WTC11 (cell line): ENCODE measurements at regions not wholly inside any gene's neighbourhood (a gene's known extent, or its start where the extent isn't known, plus 50 kb on each side); places are given as distances from the start of the nearest gene placed in this dataset.

Experiments
- ATAC-seq: fragments of 200-7000 bp; cut with Tn5 transposase; 2 replicates; pipeline ENCODE4 v1.10.0; 2021; ENCODE audit warnings: mild to moderate bottlenecking, moderate library complexity
- CTCF ChIA-PET: fragments of 300-600 bp; sonication (Branson Sonifier 250); formaldehyde crosslinking; loops from one replicate; lab custom pipeline; 2021; ENCODE audit warnings: antibody characterized with exemption; lab: Charles Lee
- POLR2A ChIA-PET: fragments of 350-600 bp; sonication (Branson Sonifier 250); formaldehyde crosslinking; loops from one replicate; lab custom pipeline; 2021; ENCODE audit warnings: antibody characterized with exemption; lab: Charles Lee
- DNase-seq: peaks from one replicate; pipeline ENCODE4 v3.0.0; 2021; ENCODE audit warnings: low spot score
- H3K27ac Mint-ChIP-seq: 2 replicates; pipeline ENCODE4 v1.8.0; 2021; ENCODE audit warnings: mixed read lengths
- H3K27me3 Mint-ChIP-seq: 2 replicates; pipeline ENCODE4 v1.8.0; 2021; ENCODE audit warnings: low read depth, mild to moderate bottlenecking, moderate library complexity, mixed read lengths
- H3K36me3 Mint-ChIP-seq: 2 replicates; pipeline ENCODE4 v1.8.0; 2021; ENCODE audit warnings: mixed read lengths
- H3K4me1 Mint-ChIP-seq: 2 replicates; pipeline ENCODE4 v1.8.0; 2022; ENCODE audit warnings: mixed read lengths
- H3K4me3 Mint-ChIP-seq: 2 replicates; pipeline ENCODE4 v1.8.0; 2021; ENCODE audit warnings: mild to moderate bottlenecking, moderate library complexity, mixed read lengths
- H3K9me3 Mint-ChIP-seq: 2 replicates; pipeline ENCODE4 v1.8.0; 2021; ENCODE audit warnings: mixed read lengths
- ATF1 ChIP-seq: sonication (generic); formaldehyde crosslinking; IDR thresholded peaks from 2 replicates; pipeline ENCODE4 v1.8.1; 2023; ENCODE audit warnings: mild to moderate bottlenecking, moderate library complexity, missing genetic modification reagents
- CBFB ChIP-seq: sonication (generic); formaldehyde crosslinking; IDR thresholded peaks from 2 replicates; pipeline ENCODE4 v1.8.1; 2022; ENCODE audit warnings: mild to moderate bottlenecking, low read depth, missing genetic modification reagents
- FOXJ3 ChIP-seq: sonication (generic); formaldehyde crosslinking; IDR thresholded peaks from 2 replicates; pipeline ENCODE4 v1.9.0; 2021; ENCODE audit warnings: missing genetic modification reagents, mild to moderate bottlenecking, borderline replicate concordance
- GABPB1 ChIP-seq: sonication (generic); formaldehyde crosslinking; IDR thresholded peaks from 2 replicates; pipeline ENCODE4 v1.8.1; 2023; ENCODE audit warnings: mild to moderate bottlenecking, missing genetic modification reagents
- IRF2 ChIP-seq: sonication (generic); formaldehyde crosslinking; IDR thresholded peaks from 2 replicates; pipeline ENCODE4 v1.8.0; 2022; ENCODE audit warnings: low read depth, missing genetic modification reagents, borderline replicate concordance
- RELA ChIP-seq: sonication (generic); formaldehyde crosslinking; IDR thresholded peaks from 2 replicates; pipeline ENCODE4 v1.8.1; 2022; ENCODE audit warnings: missing genetic modification reagents, mild to moderate bottlenecking, borderline replicate concordance
- SMAD3 ChIP-seq: sonication (generic); formaldehyde crosslinking; IDR thresholded peaks from 2 replicates; pipeline ENCODE4 v1.8.0; 2022; ENCODE audit warnings: missing genetic modification reagents, mild to moderate bottlenecking, borderline replicate concordance
- TP53 ChIP-seq: sonication (generic); formaldehyde crosslinking; IDR thresholded peaks from 2 replicates; pipeline ENCODE4 v1.8.1; 2023; ENCODE audit warnings: mild to moderate bottlenecking, missing genetic modification reagents
- ZNF121 ChIP-seq: sonication (generic); formaldehyde crosslinking; IDR thresholded peaks from 2 replicates; pipeline ENCODE4 v1.8.0; 2023; ENCODE audit warnings: missing genetic modification reagents
- ZNF232 ChIP-seq: sonication (generic); formaldehyde crosslinking; IDR thresholded peaks from 2 replicates; pipeline ENCODE4 v1.8.0; 2022; ENCODE audit warnings: mild to moderate bottlenecking, missing genetic modification reagents
- ZNF263 ChIP-seq: sonication (generic); formaldehyde crosslinking; IDR thresholded peaks from 2 replicates; pipeline ENCODE4 v1.8.1; 2022; ENCODE audit warnings: low read depth, mild to moderate bottlenecking, moderate library complexity, missing genetic modification reagents
- TF ChIP-seq, protein P1 (sequence below): sonication (generic); formaldehyde crosslinking; IDR thresholded peaks from 2 replicates; pipeline ENCODE4 v1.8.1; 2023; ENCODE audit warnings: mild to moderate bottlenecking, missing genetic modification reagents, moderate library complexity
- TF ChIP-seq, protein P2 (sequence below): sonication (generic); formaldehyde crosslinking; IDR thresholded peaks from 2 replicates; pipeline ENCODE4 v1.8.1; 2023; ENCODE audit warnings: mild to moderate bottlenecking, moderate library complexity, missing genetic modification reagents
- TF ChIP-seq, protein P3 (sequence below): fragments of 250-450 bp; sonication (Bioruptor Pico); IDR thresholded peaks from 2 replicates; pipeline ENCODE4 v1.9.0; 2021; ENCODE audit warnings: moderate library complexity, mild to moderate bottlenecking, inconsistent platforms, borderline replicate concordance
- TF ChIP-seq, protein P4 (sequence below): sonication (generic); formaldehyde crosslinking; conservative IDR thresholded peaks from 2 replicates; pipeline ENCODE4 v1.8.1; 2022; ENCODE audit warnings: mild to moderate bottlenecking, missing genetic modification reagents
- TF ChIP-seq, protein P5 (sequence below): fragments of 200-600 bp; IDR thresholded peaks from 2 replicates; pipeline ENCODE4 v1.8.0; 2022; ENCODE audit warnings: antibody characterized with exemption
- TF ChIP-seq, protein P6 (sequence below): fragments of 250-450 bp; sonication (Bioruptor Pico); IDR thresholded peaks from 2 replicates; pipeline ENCODE4 v2.1.2; 2022; ENCODE audit warnings: mild to moderate bottlenecking, moderate library complexity
- TF ChIP-seq, protein P7 (sequence below): sonication (generic); formaldehyde crosslinking; IDR thresholded peaks from 2 replicates; pipeline ENCODE4 v1.8.1; 2023; ENCODE audit warnings: mild to moderate bottlenecking, missing genetic modification reagents, borderline replicate concordance

DNA sequence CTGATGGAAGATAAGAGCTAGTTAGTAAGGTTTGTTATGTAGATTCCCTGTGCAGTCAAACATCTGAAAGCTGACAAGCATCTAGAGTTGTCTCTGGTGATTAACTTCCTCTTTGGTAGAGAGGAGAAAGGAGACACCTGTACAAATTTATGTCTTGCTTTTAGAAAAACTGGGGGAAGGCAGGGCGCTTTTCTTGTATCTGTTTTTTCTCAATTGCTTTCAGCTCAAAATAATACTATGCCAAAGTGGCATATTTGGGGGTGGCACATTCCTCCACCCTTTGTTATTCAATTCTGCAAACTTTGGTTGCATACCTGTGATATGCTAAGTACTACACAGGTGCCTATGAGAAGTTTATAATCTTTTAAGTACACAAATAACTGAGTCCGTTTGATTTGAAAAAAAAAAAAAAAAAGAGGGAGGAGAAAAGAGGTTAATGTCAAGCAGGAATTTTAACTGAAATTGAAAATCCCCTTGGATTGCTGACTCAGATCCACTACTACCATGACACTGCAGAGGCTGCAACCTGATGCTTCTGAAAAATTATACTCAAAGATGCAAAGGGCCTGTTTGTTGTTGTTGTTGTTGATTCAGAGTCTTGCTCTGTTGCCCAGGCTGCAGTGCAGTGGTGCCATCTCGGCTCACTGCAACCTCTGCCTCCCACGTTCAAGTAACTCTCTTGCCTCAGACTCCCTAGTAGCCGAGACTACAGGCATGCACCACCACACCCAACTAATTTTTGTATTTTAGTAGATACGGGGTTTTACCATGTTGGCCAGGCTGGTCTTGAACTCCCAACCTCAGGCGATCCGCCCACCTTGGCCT is 164.8 kb upstream of the NBEA start:
- Mint-ChIP-seq H3K4me1 (peaks cover 38% of the 10 kb centered on the region), H3K9me3 (peaks cover 5% of the 10 kb centered on the region), H3K27me3 (no peaks in the 10 kb centered on the region), H3K4me3 (no peak overlapping the region), H3K36me3 (peaks cover 3% of the 10 kb centered on the region; the same call in 1 of the 2 replicates), H3K27ac (peak overlapping the region; percentile 75)
- CTCF ChIA-PET: interaction anchor here (0.6 kb wide), 1 partner anchor 388 kb away, joined by 3 read pairs; no protein-coding TSS in a partner anchor
- DNase-seq (no peak), ATAC-seq (peak; percentile 47)
- no peak for TF ChIP-seq SMAD3 (CRISPR knock-in tag)
- peak; percentile 97 for TF ChIP-seq ZNF121 (CRISPR knock-in tag)
- TF ChIP-seq GABPB1 (CRISPR knock-in tag): no peak
- POLR2A ChIA-PET: interaction anchor here (0.6 kb wide), 1 partner anchor 37 kb away, joined by 3 read pairs; no protein-coding TSS in a partner anchor

DNA sequence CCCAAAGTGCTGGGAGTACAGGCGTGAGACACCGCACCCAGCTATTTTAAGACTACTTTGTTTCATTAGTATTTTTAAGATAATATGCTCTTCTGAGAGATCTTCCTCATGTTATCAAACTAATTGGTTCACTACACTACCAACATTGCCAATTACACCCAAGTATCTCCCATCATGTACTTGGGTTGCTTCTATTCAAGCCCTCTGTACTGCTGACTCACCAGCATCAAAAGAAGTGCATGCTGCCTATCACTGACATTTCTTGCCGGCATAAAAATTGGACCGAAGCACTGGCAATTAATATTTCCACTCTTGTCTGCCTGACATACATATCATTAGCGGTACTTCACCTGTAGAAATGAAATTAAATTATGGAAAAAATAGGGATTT is 164.2 kb upstream of the NBEA start:
- no peak overlapping the region for H3K27ac Mint-ChIP-seq
- peaks cover 4% of the 10 kb centered on the region; the same call in 1 of the 2 replicates for H3K36me3 Mint-ChIP-seq
- no peak overlapping the region for H3K4me3 Mint-ChIP-seq
- peaks cover 38% of the 10 kb centered on the region for H3K4me1 Mint-ChIP-seq
- TF ChIP-seq, protein P1, sequence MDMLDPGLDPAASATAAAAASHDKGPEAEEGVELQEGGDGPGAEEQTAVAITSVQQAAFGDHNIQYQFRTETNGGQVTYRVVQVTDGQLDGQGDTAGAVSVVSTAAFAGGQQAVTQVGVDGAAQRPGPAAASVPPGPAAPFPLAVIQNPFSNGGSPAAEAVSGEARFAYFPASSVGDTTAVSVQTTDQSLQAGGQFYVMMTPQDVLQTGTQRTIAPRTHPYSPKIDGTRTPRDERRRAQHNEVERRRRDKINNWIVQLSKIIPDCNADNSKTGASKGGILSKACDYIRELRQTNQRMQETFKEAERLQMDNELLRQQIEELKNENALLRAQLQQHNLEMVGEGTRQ (CRISPR knock-in tag): no peak
- peaks cover 7% of the 10 kb centered on the region for H3K9me3 Mint-ChIP-seq
- ChIA-PET POLR2A (no interaction called here), CTCF (no interaction called here)
- ATAC-seq (no peak), DNase-seq (no peak)
- H3K27me3 Mint-ChIP-seq: no peaks in the 10 kb centered on the region

DNA sequence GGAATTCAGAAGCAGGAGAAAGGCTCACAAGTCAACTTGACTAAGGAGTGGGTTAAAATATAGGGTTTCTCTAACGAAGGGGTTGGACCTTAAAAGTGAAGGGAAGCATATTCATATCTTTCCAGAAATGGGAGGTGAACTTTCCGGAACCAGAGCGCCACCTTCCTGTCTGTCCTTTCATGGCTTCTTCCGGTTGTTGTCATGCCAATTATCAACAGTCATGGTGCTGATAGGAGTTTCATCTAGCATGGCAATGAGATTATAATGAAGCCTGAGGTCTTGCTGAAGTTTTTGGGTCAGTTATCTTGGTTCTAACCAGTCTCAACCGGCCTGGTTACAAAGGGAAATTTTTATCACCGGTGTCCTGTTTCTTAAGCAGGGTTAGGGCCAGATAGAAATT is 162.9 kb upstream of the NBEA start:
- ATAC-seq (no peak), DNase-seq (no peak)
- Mint-ChIP-seq H3K4me1 (peaks cover 38% of the 10 kb centered on the region), H3K4me3 (no peak overlapping the region), H3K9me3 (peaks cover 17% of the 10 kb centered on the region), H3K27me3 (no peaks in the 10 kb centered on the region), H3K27ac (no peak overlapping the region), H3K36me3 (peaks cover 9% of the 10 kb centered on the region)
- TF ChIP-seq RELA (CRISPR knock-in tag) (no peak), IRF2 (no peak), ZNF263 (CRISPR knock-in tag) (no peak), ATF1 (CRISPR knock-in tag) (no peak), FOXJ3 (no peak), TP53 (CRISPR knock-in tag) (no peak), ZNF232 (no peak), CBFB (CRISPR knock-in tag) (no peak)
- TF ChIP-seq, protein P2, sequence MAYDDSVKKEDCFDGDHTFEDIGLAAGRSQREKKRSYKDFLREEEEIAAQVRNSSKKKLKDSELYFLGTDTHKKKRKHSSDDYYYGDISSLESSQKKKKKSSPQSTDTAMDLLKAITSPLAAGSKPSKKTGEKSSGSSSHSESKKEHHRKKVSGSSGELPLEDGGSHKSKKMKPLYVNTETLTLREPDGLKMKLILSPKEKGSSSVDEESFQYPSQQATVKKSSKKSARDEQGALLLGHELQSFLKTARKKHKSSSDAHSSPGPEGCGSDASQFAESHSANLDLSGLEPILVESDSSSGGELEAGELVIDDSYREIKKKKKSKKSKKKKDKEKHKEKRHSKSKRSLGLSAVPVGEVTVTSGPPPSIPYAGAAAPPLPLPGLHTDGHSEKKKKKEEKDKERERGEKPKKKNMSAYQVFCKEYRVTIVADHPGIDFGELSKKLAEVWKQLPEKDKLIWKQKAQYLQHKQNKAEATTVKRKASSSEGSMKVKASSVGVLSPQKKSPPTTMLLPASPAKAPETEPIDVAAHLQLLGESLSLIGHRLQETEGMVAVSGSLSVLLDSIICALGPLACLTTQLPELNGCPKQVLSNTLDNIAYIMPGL (CRISPR knock-in tag): no peak
- TF ChIP-seq, protein P3, sequence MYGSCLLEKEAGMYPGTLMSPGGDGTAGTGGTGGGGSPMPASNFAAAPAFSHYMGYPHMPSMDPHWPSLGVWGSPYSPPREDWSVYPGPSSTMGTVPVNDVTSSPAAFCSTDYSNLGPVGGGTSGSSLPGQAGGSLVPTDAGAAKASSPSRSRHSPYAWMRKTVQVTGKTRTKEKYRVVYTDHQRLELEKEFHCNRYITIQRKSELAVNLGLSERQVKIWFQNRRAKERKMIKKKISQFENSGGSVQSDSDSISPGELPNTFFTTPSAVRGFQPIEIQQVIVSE: no peak
- TF ChIP-seq, protein P4, sequence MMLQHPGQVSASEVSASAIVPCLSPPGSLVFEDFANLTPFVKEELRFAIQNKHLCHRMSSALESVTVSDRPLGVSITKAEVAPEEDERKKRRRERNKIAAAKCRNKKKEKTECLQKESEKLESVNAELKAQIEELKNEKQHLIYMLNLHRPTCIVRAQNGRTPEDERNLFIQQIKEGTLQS: no peak
- TF ChIP-seq, protein P5, sequence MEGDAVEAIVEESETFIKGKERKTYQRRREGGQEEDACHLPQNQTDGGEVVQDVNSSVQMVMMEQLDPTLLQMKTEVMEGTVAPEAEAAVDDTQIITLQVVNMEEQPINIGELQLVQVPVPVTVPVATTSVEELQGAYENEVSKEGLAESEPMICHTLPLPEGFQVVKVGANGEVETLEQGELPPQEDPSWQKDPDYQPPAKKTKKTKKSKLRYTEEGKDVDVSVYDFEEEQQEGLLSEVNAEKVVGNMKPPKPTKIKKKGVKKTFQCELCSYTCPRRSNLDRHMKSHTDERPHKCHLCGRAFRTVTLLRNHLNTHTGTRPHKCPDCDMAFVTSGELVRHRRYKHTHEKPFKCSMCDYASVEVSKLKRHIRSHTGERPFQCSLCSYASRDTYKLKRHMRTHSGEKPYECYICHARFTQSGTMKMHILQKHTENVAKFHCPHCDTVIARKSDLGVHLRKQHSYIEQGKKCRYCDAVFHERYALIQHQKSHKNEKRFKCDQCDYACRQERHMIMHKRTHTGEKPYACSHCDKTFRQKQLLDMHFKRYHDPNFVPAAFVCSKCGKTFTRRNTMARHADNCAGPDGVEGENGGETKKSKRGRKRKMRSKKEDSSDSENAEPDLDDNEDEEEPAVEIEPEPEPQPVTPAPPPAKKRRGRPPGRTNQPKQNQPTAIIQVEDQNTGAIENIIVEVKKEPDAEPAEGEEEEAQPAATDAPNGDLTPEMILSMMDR: no peak
- TF ChIP-seq, protein P6, sequence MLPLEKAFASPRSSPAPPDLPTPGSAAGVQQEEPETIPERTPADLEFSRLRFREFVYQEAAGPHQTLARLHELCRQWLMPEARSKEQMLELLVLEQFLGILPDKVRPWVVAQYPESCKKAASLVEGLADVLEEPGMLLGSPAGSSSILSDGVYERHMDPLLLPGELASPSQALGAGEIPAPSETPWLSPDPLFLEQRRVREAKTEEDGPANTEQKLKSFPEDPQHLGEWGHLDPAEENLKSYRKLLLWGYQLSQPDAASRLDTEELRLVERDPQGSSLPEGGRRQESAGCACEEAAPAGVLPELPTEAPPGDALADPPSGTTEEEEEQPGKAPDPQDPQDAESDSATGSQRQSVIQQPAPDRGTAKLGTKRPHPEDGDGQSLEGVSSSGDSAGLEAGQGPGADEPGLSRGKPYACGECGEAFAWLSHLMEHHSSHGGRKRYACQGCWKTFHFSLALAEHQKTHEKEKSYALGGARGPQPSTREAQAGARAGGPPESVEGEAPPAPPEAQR (CRISPR knock-in tag): no peak
- TF ChIP-seq, protein P7, sequence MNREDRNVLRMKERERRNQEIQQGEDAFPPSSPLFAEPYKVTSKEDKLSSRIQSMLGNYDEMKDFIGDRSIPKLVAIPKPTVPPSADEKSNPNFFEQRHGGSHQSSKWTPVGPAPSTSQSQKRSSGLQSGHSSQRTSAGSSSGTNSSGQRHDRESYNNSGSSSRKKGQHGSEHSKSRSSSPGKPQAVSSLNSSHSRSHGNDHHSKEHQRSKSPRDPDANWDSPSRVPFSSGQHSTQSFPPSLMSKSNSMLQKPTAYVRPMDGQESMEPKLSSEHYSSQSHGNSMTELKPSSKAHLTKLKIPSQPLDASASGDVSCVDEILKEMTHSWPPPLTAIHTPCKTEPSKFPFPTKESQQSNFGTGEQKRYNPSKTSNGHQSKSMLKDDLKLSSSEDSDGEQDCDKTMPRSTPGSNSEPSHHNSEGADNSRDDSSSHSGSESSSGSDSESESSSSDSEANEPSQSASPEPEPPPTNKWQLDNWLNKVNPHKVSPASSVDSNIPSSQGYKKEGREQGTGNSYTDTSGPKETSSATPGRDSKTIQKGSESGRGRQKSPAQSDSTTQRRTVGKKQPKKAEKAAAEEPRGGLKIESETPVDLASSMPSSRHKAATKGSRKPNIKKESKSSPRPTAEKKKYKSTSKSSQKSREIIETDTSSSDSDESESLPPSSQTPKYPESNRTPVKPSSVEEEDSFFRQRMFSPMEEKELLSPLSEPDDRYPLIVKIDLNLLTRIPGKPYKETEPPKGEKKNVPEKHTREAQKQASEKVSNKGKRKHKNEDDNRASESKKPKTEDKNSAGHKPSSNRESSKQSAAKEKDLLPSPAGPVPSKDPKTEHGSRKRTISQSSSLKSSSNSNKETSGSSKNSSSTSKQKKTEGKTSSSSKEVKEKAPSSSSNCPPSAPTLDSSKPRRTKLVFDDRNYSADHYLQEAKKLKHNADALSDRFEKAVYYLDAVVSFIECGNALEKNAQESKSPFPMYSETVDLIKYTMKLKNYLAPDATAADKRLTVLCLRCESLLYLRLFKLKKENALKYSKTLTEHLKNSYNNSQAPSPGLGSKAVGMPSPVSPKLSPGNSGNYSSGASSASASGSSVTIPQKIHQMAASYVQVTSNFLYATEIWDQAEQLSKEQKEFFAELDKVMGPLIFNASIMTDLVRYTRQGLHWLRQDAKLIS (CRISPR knock-in tag): no peak
- POLR2A ChIA-PET: no interaction called here
- CTCF ChIA-PET: no interaction called here
